ENCODE measurements at regions not wholly inside any gene's neighbourhood (a gene's known extent, or its start where the extent isn't known, plus 50 kb on each side); places are given as distances from the start of the nearest gene placed in this dataset.
"Not testable (repeated sequence)": the region's sequence is repeated elsewhere in the genome, so short reads cannot be mapped to it uniquely, and the experiment has no call there.

DNA sequence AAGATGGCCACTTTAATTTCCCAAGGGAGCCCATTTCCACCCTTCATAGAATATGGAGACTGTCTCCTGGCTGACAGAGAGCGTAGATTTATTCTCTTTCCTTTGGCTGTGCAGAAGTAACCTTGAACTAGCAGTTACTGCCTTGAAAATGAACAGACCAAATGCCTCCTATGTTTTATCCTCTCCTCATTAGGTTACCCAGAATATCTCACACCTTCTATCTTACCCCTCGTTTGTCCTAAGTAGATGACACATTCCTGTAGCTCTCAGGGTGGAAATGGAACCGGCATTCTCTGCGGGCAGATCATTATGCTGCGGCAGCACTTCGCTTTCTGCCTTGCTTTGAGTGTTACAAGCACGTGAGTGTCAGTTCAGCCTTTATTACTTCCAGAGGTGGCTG lies 336.5 kb downstream of the DCDC2C start:
- DNase-seq (ENCODE audit: low spot score): no peak

GRCh38 chr2:4047961-4048891 lies 344.9 kb downstream of the DCDC2C start:
- DNase-seq (ENCODE audit: low spot score): no peak

- DNase-seq (ENCODE audit: low spot score): no peak
Measured at GRCh38 chr2:4049463-4049862, 346.1 kb downstream of the DCDC2C start.

- DNase-seq (ENCODE audit: low spot score): no peak
Measured at GRCh38 chr2:4053769-4054493, 350.6 kb downstream of the DCDC2C start.

DNA sequence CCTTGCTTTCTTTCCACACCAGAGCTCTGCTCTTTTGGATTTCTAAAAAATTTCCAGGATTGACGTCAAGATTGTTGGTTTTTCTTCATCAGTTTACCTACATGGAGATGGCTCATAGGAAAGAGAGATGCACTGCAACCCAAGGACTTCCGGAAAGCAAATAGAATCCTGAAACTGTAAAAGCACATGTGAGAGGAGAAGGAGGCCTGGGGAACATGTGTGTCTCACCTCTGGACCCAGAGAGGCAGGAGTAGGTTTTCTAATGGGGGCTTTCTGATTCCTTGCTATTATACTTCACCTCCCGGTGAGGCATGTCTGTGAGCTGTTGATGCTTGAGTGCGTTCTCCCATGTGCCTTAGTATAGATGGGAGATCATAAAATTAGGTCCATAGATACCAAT lies 362.8 kb downstream of the DCDC2C start:
- no peak for DNase-seq (ENCODE audit: low spot score)

GRCh38 chr2:4073026-4073569 lies 369.7 kb downstream of the DCDC2C start:
- no peak for DNase-seq (ENCODE audit: low spot score)

DNA sequence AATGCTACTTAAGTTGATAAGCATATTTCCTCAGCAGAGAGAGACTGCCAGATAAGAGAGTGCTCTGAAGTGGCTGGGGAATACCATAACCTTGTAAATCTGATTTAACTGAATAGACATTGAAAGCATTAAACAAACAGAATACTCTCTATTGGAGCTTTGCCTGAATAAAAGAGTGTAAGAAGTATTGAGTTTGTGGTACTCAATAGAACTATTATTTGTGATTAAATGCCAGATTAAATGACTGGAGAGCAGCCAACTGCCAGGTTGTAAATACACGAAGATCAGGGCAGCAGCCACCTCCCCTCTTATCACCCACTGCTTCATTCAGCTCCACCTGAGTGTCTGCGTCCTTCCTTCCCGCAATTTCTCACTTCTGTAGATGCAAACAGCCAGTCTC lies 373.6 kb downstream of the DCDC2C start:
- DNase-seq (ENCODE audit: low spot score): no peak

DNA sequence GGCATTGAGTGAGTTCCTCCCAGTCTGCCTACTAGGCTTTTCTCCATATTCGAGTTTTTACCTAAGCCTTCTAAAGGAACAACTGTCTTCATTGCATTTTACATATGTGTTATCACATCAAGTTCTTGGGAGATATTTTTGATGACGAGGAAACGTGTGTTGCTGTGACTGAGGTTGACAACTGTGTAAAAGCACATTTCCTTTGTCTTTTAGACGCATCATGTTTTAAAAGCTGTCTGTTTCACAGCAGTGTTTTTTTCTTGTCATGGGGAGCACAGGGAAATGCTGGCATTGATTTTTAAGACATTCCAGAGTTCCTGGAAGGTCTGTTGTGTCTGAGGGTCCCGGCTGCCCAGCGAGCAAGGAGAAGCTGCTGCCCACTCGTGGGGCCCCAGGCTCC lies 381.8 kb downstream of the DCDC2C start:
- no peak for DNase-seq (ENCODE audit: low spot score)

DNA sequence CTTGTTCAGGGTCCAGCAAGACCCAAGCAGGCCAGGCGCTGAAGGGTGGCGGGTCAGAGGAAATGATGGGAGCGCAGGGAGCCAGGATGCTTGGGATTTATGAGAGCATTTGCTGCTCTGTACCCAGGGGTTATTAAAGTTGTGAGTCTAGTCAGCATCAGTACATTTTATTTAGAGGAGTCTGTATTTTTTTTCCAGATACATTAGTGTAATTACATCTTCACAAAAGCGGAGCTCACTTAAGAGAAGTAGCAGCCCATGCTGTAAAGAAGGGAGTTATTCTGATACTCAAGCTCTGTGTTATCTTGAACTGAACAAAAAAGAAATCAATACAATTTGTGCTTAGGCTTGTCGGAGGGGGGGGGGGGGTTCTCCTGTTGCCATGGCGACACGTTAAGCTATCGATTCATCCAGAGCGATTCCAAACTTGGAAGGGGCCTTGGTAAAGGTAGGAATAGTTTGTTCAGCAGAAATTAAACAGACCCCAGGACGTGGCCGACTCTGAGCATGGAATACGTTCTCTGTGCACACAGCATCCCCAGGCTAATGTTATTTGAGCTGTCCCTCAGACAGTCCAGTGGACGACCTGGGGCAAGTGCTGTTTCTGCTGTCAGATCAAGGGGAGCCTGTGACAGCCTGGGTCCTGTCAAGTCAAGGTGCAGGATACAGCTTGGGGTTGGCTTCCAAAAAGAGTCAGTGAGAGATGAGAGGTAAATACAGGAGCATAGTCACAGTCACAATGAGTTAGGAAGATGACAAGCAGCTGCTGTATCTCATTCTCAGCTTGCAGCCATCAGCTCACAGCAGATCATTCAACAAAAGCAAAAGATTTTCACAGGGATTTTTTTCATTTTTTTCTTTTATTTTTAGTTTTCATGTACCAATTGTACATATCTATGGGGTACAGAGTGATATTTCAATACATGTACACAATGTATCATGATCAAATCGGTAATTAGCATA lies 387.6 kb downstream of the DCDC2C start:
- DNase-seq (ENCODE audit: low spot score): no peak

GRCh38 chr2:4091869-4092268 lies 388.5 kb downstream of the DCDC2C start:
- DNase-seq (ENCODE audit: low spot score): no peak

GRCh38 chr2:4094743-4095142 lies 391.4 kb downstream of the DCDC2C start:
- DNase-seq (ENCODE audit: low spot score): no peak

DNA sequence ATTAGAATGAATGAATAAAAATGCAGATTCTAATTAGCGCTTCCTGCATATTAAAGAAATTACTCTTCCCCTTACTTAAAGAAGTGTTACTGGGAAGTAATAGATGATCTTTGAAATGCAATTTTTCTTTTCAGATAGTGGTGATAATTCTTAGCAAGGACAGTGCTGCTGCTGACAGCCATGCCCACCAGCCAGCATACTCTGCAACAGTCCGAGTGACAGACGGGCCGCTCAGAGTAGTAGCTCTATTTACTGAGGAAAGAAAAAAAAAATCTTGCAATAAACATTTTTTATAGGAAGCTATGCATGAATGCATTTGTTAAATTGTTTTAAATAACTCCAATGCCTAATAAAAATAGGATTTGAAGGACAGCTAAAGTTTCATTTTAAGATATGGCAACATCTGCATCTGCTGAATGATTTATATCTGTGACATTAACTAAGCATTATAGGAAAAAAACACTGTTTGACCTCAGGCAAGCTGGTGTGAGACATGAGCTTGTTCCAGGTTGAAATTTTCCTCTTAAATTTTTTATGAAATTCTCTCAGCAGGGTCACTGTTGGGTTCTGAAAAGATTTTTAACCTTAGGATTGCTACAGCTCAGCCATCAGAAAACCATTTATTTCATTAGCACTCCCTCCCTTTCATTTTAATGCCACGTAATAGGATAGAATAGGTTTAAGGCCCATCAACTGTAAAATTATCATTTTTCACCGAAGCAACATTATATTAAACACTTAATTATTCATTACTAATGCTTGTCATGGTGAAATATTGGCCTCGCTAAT lies 393.8 kb downstream of the DCDC2C start:
- no peak for DNase-seq (ENCODE audit: low spot score)

- DNase-seq (ENCODE audit: low spot score): no peak
Measured at GRCh38 chr2:4098137-4098536, 394.8 kb downstream of the DCDC2C start.

GRCh38 chr2:4101936-4102335 lies 398.6 kb downstream of the DCDC2C start:
- DNase-seq (ENCODE audit: low spot score): no peak

DNA sequence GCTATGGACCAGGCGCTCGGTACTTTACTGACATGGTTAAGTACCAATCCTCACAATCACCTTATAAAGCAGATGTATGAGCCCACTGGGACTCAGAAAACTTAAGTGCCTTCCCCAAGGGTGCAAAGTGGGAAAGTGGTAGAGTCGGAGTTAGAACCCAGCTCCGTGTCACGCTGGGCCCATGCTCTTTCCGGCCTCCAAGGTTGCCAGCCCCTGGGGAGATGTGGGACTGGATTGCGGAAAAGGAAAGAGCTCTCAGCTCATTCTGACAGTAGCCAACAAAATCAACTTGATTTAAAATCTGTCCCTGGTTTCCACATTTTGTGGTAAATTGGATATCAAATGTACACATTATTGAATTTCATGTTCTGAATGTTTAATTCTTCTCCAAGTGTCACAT lies 403.8 kb downstream of the DCDC2C start:
- DNase-seq (ENCODE audit: low spot score): no peak

GRCh38 chr2:4110273-4110672 lies 406.9 kb downstream of the DCDC2C start:
- DNase-seq (ENCODE audit: low spot score): no peak

DNA sequence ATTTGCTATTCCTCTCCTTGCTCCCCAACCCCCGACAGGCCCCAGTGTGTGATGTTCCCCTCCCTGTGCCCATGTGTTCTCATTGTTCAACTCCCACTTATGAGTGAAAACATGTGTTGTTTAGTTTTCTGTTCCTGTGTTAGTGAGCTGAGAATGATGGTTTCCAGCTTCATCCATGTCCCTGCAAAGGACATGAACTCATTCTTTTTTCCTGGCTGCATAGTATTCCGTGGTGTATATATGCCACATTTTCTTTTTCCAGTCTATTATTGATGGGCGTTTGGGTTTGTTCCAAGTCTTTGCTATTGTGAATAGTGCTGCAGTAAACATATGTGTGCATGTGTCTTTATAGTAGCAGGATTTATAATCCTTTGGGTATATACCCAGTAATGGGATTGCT lies 412.1 kb downstream of the DCDC2C start:
- not testable (repeated sequence) for DNase-seq (ENCODE audit: low spot score)

GRCh38 chr2:4122726-4123125 lies 419.4 kb downstream of the DCDC2C start:
- no peak for DNase-seq (ENCODE audit: low spot score)

GRCh38 chr2:4130651-4131050 lies 427.3 kb downstream of the DCDC2C start:
- DNase-seq (ENCODE audit: low spot score): no peak

Measured in mesenteric fat pad (tissue), 1 donor.